A549 (cell line): ENCODE measurements at regions not wholly inside any gene's neighbourhood (a gene's known extent, or its start where the extent isn't known, plus 50 kb on each side); places are given as distances from the start of the nearest gene placed in this dataset.

Source experiments
- ATAC-seq, 2 experiments: fragments of 200-7000 bp in 1 of 2; fragments of >200 bp in 1 of 2; cut with Nextera tagmentation in 1 of 2; cut with Tn5 transposase in 1 of 2; 3 replicates each; pipeline versions ENCODE4 v1.8.0 to v1.9.1; 2018 to 2020; ENCODE audit warnings: mild to moderate bottlenecking in 1 of 2, moderate library complexity in 1 of 2
- CTCF ChIA-PET: fragments of 300-600 bp; sonication (Branson Sonifier 250); formaldehyde crosslinking; extraction: SDS; loops from one replicate; lab custom pipeline; 2021; ENCODE audit warnings: antibody characterized with exemption, inconsistent platforms; lab: Yijun Ruan, JAX
- POLR2A ChIA-PET: fragments of 350-600 bp; formaldehyde crosslinking; extraction: SDS; loops from one replicate; lab custom pipeline; 2021; ENCODE audit warnings: antibody characterized with exemption, inconsistent platforms; lab: Yijun Ruan, JAX
- DNase-seq, 2 experiments: peaks; one replicate each; pipeline versions ENCODE4 v3.0.0 to v3.0.0-alpha.2; 2011 to 2016; ENCODE audit warnings: low read depth in 1 of 2, low spot score in 1 of 2
- FAIRE-seq: peaks from 2 replicates; lab custom pipeline; 2011; peaks lifted over from hg19 to GRCh38; lab: Jason Lieb, UNC
- H3K27ac ChIP-seq, 2 experiments: fragments of >200 bp; sonication (Bioruptor Twin); formaldehyde crosslinking; 3 replicates each; pipeline ENCODE4 v1.5.1; 2016 to 2017
- H3K4me1 ChIP-seq: fragments of >200 bp; sonication (Bioruptor Twin); formaldehyde crosslinking; 3 replicates; pipeline ENCODE4 v1.6.1; 2016
- H3K4me2 ChIP-seq: fragments of >200 bp; sonication (Bioruptor Twin); formaldehyde crosslinking; 3 replicates; pipeline ENCODE4 v1.6.1; 2016
- H3K4me3 ChIP-seq: fragments of >200 bp; sonication (Bioruptor Twin); formaldehyde crosslinking; 3 replicates; pipeline ENCODE4 v1.5.1; 2016
- H3K9me3 ChIP-seq: fragments of >200 bp; sonication (Bioruptor Twin); formaldehyde crosslinking; 3 replicates; pipeline ENCODE4 v1.6.1; 2016
- CEBPB ChIP-seq, 2 experiments: fragments of >200 bp in 1 of 2; sonication (Bioruptor Twin) in 1 of 2; formaldehyde crosslinking in 1 of 2; IDR thresholded peaks; 2 replicates each; pipeline ENCODE4 v1.6.1; 2012 to 2016
- CHD4 ChIP-seq: fragments of 200-600 bp; sonication (generic); IDR thresholded peaks from 2 replicates; pipeline ENCODE4 v1.6.1; 2016; ENCODE audit warnings: antibody characterized with exemption, mild to moderate bottlenecking, borderline replicate concordance
- CTCF ChIP-seq: fragments of >200 bp; sonication (Bioruptor Twin); formaldehyde crosslinking; IDR thresholded peaks from 3 replicates; pipeline ENCODE4 v1.5.1; 2016
- EHMT2 ChIP-seq: fragments of 200-600 bp; sonication (generic); IDR thresholded peaks from 2 replicates; pipeline ENCODE4 v1.6.1; 2016; ENCODE audit warnings: antibody characterized with exemption, low read depth, mild to moderate bottlenecking, moderate library complexity
- ESRRA ChIP-seq: fragments of 150-350 bp; IDR thresholded peaks from 2 replicates; pipeline ENCODE4 v1.6.1; 2014; ENCODE audit warnings: mild to moderate bottlenecking, low read length, borderline replicate concordance
- FOSL2 ChIP-seq, 2 experiments: fragments of 450-650 bp in 1 of 2; fragments of >200 bp in 1 of 2; sonication (Bioruptor Twin) in 1 of 2; formaldehyde crosslinking; IDR thresholded peaks; 2 replicates each; pipeline versions ENCODE4 v1.5.0 to v1.6.1; 2016 to 2020; ENCODE audit warnings: mild to moderate bottlenecking in 1 of 2, moderate library complexity in 1 of 2
- HEYL ChIP-seq: fragments of 250-450 bp; sonication (Bioruptor Pico); IDR thresholded peaks from 2 replicates; pipeline ENCODE4 v1.8.0; 2021; ENCODE audit warnings: mild to moderate bottlenecking, moderate library complexity
- MAFK ChIP-seq: fragments of 450-650 bp; IDR thresholded peaks from 2 replicates; pipeline ENCODE4 v1.6.1; 2014; ENCODE audit not compliant: partially characterized antibody
- MAZ ChIP-seq: fragments of 150-350 bp; IDR thresholded peaks from 2 replicates; pipeline ENCODE4 v1.6.1; 2014; ENCODE audit warnings: antibody characterized with exemption, low read depth, low read length, borderline replicate concordance
- NPAS2 ChIP-seq: fragments of 250-450 bp; sonication (Bioruptor Pico); IDR thresholded peaks from 2 replicates; pipeline ENCODE4 v1.8.0; 2022; ENCODE audit warnings: mild to moderate bottlenecking, moderate library complexity, borderline replicate concordance
- SMC3 ChIP-seq: fragments of >200 bp; sonication (Bioruptor Twin); formaldehyde crosslinking; IDR thresholded peaks from 3 replicates; pipeline ENCODE4 v1.6.1; 2018; ENCODE audit warnings: inconsistent platforms
- TFCP2L1 ChIP-seq: fragments of 250-450 bp; sonication (Bioruptor Pico); IDR thresholded peaks from 2 replicates; pipeline ENCODE4 v1.5.0; 2021; ENCODE audit warnings: mild to moderate bottlenecking
- TP53 ChIP-seq: fragments of 250-450 bp; sonication (Bioruptor Pico); IDR thresholded peaks from 2 replicates; pipeline ENCODE4 v1.5.0; 2021; ENCODE audit warnings: mild to moderate bottlenecking, moderate library complexity
- ZFP36 ChIP-seq: fragments of 450-650 bp; IDR thresholded peaks from 2 replicates; pipeline ENCODE4 v1.6.1; 2014; ENCODE audit warnings: borderline replicate concordance; ENCODE audit not compliant: partially characterized antibody
- WGBS: methylation state at CpG from one replicate; pipeline ENCODE4 v1.1.6; 2017; ENCODE audit errors: missing lambda C conversion rate; 5-methylcytosine and 5-hydroxymethylcytosine counted together
- TF ChIP-seq, protein P1 (sequence below): fragments of 450-650 bp; IDR thresholded peaks from 2 replicates; pipeline ENCODE4 v1.6.1; 2014; ENCODE audit warnings: antibody characterized with exemption
- TF ChIP-seq, protein P2 (sequence below): fragments of 250-450 bp; sonication (Bioruptor Pico); IDR thresholded peaks from 2 replicates; pipeline ENCODE4 v1.5.0; 2020; ENCODE audit warnings: low read depth, mild to moderate bottlenecking, moderate library complexity

GRCh38 chr11:90851196-90851595 lies 628.3 kb upstream of the CHORDC1 start:
- POLR2A ChIA-PET: no interaction called here
- FAIRE-seq (no peak), DNase-seq (no peak), ATAC-seq (no peak)
- Histone ChIP-seq H3K4me1 (peaks cover 3% of the 10 kb centered on the region; the same call in 1 of the 3 replicates), H3K4me2 (no peak overlapping the region), H3K4me3 (no peak overlapping the region), H3K9me3 (no peaks in the 10 kb centered on the region), H3K27ac (no peak overlapping the region)
- TF ChIP-seq TFCP2L1 (CRISPR knock-in tag) (no peak), SMC3 (no peak), MAFK (peak; percentile 97)
- CTCF ChIA-PET: no interaction called here

DNA sequence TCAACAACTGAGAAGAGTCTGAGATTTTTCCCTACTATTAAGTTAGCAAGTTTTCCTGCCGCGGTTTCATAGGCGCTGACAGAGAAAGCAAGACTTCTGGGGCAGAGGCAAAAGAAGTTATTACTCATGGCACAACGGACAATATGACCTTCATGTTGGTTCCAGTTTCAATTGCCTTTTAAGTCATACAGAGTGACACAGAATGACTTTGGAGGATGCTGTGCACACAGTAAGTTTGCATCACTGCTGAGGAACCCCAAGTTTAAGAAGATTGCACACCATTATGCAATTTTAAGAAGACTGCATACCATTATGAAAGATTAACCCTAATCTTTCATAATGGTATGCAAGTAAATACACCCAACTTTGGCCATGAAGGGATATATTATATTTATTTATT lies 626.5 kb upstream of the CHORDC1 start:
- Histone ChIP-seq H3K4me2 (peak overlapping the region; percentile 31; the same call in 2 of the 3 replicates), H3K4me3 (no peak overlapping the region), H3K27ac (no peak overlapping the region), H3K9me3 (no peaks in the 10 kb centered on the region), H3K4me1 (peaks cover 10% of the 10 kb centered on the region; the same call in 2 of the 3 replicates)
- FAIRE-seq: no peak
- 50% methylated on average over 4 of the region's 4 CpGs for WGBS
- ChIA-PET CTCF (no interaction called here), POLR2A (no interaction called here)
- no peak for TF ChIP-seq ZFP36
- peak in 1 of 2 experiments; percentile 42; a peak in 2 of 4 replicates for TF ChIP-seq CEBPB (IDR thresholded peaks at IDR 0.05)
- DNase-seq: peak in 1 of 2 experiments; percentile 8
- peak in 1 of 2 experiments; percentile 30; a peak in 1 of 6 replicates for ATAC-seq

DNA sequence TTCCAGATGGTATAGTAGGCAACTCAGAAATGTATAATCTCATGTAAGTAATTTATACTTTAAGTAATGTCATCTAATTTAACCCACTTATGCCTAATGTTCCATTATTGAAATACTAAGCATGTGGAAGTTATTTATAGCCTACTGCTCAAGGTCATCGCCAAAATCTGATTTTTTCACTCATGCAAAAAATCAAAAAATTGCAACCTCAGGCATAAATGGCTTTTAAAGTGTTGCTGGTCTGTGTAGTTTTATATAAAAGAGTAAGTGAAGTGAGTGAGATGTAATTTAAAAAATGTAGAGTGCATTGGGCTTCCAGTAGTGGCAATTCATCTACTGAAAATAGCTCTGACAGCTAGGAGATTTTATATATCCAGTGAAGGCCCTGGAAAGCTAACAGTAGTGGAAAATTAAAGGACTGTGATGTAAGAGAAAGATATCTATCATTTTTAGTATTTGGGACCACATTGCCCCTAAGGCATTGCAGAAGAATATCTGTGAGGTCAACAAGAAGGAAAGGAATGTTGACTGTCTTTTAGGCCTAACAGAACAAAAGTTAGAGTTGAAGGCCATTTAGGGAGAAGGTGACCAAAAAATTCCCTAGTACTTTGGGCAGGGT lies 624.5 kb upstream of the CHORDC1 start:
- no peaks in the 10 kb centered on the region for H3K9me3 ChIP-seq
- WGBS: 45% methylated on average over 1 of the region's 1 CpG

DNA sequence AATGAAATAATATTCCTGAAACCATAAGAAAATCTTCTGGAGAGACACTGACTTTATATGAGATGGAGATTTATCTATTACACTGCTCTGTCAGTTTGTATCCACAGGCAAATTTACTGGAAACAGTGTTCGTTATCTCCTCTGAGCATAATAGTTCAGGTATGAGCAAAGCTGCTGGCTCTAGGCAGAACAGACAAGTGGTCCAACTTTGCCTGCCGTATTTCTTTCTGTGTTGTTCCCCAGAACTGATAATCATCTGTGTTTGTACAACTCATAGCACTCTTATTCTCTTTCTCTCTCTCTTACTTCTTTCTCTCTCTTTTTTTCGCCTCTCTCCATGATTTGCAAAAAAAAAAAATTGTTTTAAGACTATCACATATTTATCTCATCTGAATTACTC lies 623.8 kb upstream of the CHORDC1 start:
- 41% methylated on average over 3 of the region's 3 CpGs for WGBS
- no peak for ATAC-seq
- FAIRE-seq: no peak
- Histone ChIP-seq H3K4me3 (no peak overlapping the region), H3K9me3 (no peaks in the 10 kb centered on the region), H3K4me2 (no peak overlapping the region), H3K4me1 (peaks cover 10% of the 10 kb centered on the region; the same call in 2 of the 3 replicates), H3K27ac (no peak overlapping the region)
- DNase-seq: no peak
- CTCF ChIA-PET: interaction anchor here (1.0 kb wide), 1 partner anchor 654 kb away, joined by 3 read pairs; no protein-coding TSS in a partner anchor
- TF ChIP-seq MAZ (no peak), EHMT2 (no peak), HEYL (CRISPR knock-in tag) (no peak), CHD4 (no peak), CTCF (no peak), ESRRA (no peak)
- TF ChIP-seq, protein P1, sequence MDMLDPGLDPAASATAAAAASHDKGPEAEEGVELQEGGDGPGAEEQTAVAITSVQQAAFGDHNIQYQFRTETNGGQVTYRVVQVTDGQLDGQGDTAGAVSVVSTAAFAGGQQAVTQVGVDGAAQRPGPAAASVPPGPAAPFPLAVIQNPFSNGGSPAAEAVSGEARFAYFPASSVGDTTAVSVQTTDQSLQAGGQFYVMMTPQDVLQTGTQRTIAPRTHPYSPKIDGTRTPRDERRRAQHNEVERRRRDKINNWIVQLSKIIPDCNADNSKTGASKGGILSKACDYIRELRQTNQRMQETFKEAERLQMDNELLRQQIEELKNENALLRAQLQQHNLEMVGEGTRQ: no peak
- POLR2A ChIA-PET: no interaction called here

More for the DNA sequence above, 624.5 kb upstream of the CHORDC1 start:
- POLR2A ChIA-PET: no interaction called here
- CTCF ChIA-PET: interaction anchor here (1.0 kb wide), 1 partner anchor 654 kb away, joined by 3 read pairs; no protein-coding TSS in a partner anchor
- no peak for FAIRE-seq
- TF ChIP-seq NPAS2 (CRISPR knock-in tag) (no peak), FOSL2 (IDR thresholded peaks at IDR 0.05) (no peak), FOSL2 (CRISPR knock-in tag; IDR thresholded peaks at IDR 0.05) (no peak), TP53 (CRISPR knock-in tag) (no peak)
- TF ChIP-seq, protein P2, sequence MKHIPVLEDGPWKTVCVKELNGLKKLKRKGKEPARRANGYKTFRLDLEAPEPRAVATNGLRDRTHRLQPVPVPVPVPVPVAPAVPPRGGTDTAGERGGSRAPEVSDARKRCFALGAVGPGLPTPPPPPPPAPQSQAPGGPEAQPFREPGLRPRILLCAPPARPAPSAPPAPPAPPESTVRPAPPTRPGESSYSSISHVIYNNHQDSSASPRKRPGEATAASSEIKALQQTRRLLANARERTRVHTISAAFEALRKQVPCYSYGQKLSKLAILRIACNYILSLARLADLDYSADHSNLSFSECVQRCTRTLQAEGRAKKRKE (CRISPR knock-in tag): no peak
- TF ChIP-seq, all 56 proteins: peak for 0
- Histone ChIP-seq H3K4me1 (peaks cover 10% of the 10 kb centered on the region; the same call in 2 of the 3 replicates), H3K4me2 (no peak overlapping the region), H3K4me3 (no peak overlapping the region), H3K27ac (no peak overlapping the region)
- ATAC-seq (no peak), DNase-seq (no peak)
